GM19043 (cell line): ENCODE measurements at regions not wholly inside any gene's neighbourhood (a gene's known extent, or its start where the extent isn't known, plus 50 kb on each side); places are given as distances from the start of the nearest gene placed in this dataset.

ENCODE experiments used
- ATAC-seq: cut with Tn5 transposase; IDR thresholded peaks from one replicate; pipeline ENCODE4 v1.9.1; 2021; ENCODE audit warnings: low read depth; ENCODE audit not compliant: unreplicated experiment

GRCh38 chr10:78565841-78566240 is 502.9 kb upstream of the ZMIZ1 start:
- no peak for ATAC-seq

GRCh38 chr10:78566284-78567111 is 502.3 kb upstream of the ZMIZ1 start:
- ATAC-seq = no peak

- no peak for ATAC-seq
Observed at GRCh38 chr10:78567680-78568455, 500.9 kb upstream of the ZMIZ1 start.

- ATAC-seq = no peak
Observed at GRCh38 chr10:78568620-78569019, 500.1 kb upstream of the ZMIZ1 start.

GRCh38 chr10:78570633-78571235 is 498.0 kb upstream of the ZMIZ1 start:
- no peak for ATAC-seq

GRCh38 chr10:78571286-78571685 is 497.5 kb upstream of the ZMIZ1 start:
- no peak for ATAC-seq

- no peak for ATAC-seq
Observed at GRCh38 chr10:78571891-78572290, 496.9 kb upstream of the ZMIZ1 start.

GRCh38 chr10:78572565-78572964 is 496.2 kb upstream of the ZMIZ1 start:
- no peak for ATAC-seq

- no peak for ATAC-seq
Observed at GRCh38 chr10:78574547-78574946, 494.2 kb upstream of the ZMIZ1 start.

GRCh38 chr10:78575400-78575799 is 493.4 kb upstream of the ZMIZ1 start:
- ATAC-seq = no peak

GRCh38 chr10:78576276-78576675 is 492.5 kb upstream of the ZMIZ1 start:
- ATAC-seq = no peak

GRCh38 chr10:78577712-78578111 is 491.1 kb upstream of the ZMIZ1 start:
- ATAC-seq = no peak

- peak; percentile 71 for ATAC-seq
Observed at GRCh38 chr10:78578929-78579328, 489.8 kb upstream of the ZMIZ1 start.

- no peak for ATAC-seq
Observed at GRCh38 chr10:78579576-78579975, 489.2 kb upstream of the ZMIZ1 start.

- no peak for ATAC-seq
Observed at GRCh38 chr10:78579995-78580394, 488.8 kb upstream of the ZMIZ1 start.

GRCh38 chr10:78581133-78581694 is 487.6 kb upstream of the ZMIZ1 start:
- no peak for ATAC-seq

- ATAC-seq = no peak
Observed at GRCh38 chr10:78582540-78582939, 486.2 kb upstream of the ZMIZ1 start.

- no peak for ATAC-seq
Observed at GRCh38 chr10:78584266-78584665, 484.5 kb upstream of the ZMIZ1 start.

GRCh38 chr10:78584681-78585080 is 484.1 kb upstream of the ZMIZ1 start:
- no peak for ATAC-seq

GRCh38 chr10:78585952-78586351 is 482.8 kb upstream of the ZMIZ1 start:
- no peak for ATAC-seq

GRCh38 chr10:78588194-78588811 is 480.5 kb upstream of the ZMIZ1 start:
- no peak for ATAC-seq
